IMR-90 (cell line): ENCODE measurements at regions not wholly inside any gene's neighbourhood (a gene's known extent, or its start where the extent isn't known, plus 50 kb on each side); places are given as distances from the start of the nearest gene placed in this dataset.

ENCODE experiments used
- ATAC-seq: fragments of 200-7000 bp; cut with Tn5 transposase; 2 replicates; pipeline ENCODE4 v1.9.1; 2020; ENCODE audit warnings: low read depth, mild to moderate bottlenecking, moderate library complexity
- BruUV-seq: library from RNA; stranded (reverse); fragments of 400-500 nt; replicated peaks from 2 replicates; lab custom pipeline; 2021; lab: Mats Ljungman, UMichigan
- CTCF ChIA-PET: fragments of 300-600 bp; formaldehyde crosslinking; extraction: SDS; loops from one replicate; lab custom pipeline; 2021; ENCODE audit warnings: antibody characterized with exemption; lab: Yijun Ruan, JAX
- POLR2A ChIA-PET: fragments of 300-600 bp; sonication (Branson Sonifier 250); formaldehyde crosslinking; loops from one replicate; lab custom pipeline; 2022; ENCODE audit warnings: antibody characterized with exemption; ENCODE audit not compliant: unreplicated experiment; lab: Charles Lee
- DNase-seq: peaks from one replicate; pipeline ENCODE4 v3.0.0; 2013
- H2AFZ ChIP-seq: replicated peaks from 2 replicates; pipeline ENCODE3; 2013; ENCODE audit warnings: low read length, mild to moderate bottlenecking; ENCODE audit not compliant: poor library complexity
- H2AK5ac ChIP-seq: 2 replicates; pipeline ENCODE4 v1.6.1; 2013; ENCODE audit warnings: low read depth, low read length, inconsistent platforms
- H2AK9ac ChIP-seq: replicated peaks from 2 replicates; pipeline ENCODE3; 2013; ENCODE audit warnings: mild to moderate bottlenecking, low read depth, low read length, moderate library complexity; ENCODE audit not compliant: poor library complexity
- H2BK120ac ChIP-seq: 2 replicates; pipeline ENCODE4 v1.6.1; 2013; ENCODE audit warnings: low read depth, low read length, inconsistent platforms
- H2BK15ac ChIP-seq: 3 replicates; pipeline ENCODE4 v1.6.1; 2013; ENCODE audit warnings: low read depth, low read length, inconsistent platforms
- H2BK20ac ChIP-seq: 2 replicates; pipeline ENCODE4 v1.6.1; 2013; ENCODE audit warnings: low read depth, mild to moderate bottlenecking, inconsistent platforms, low read length, moderate library complexity
- H2BK5ac ChIP-seq: 2 replicates; pipeline ENCODE4 v1.6.1; 2013; ENCODE audit warnings: mild to moderate bottlenecking, low read depth, low read length, inconsistent platforms; ENCODE audit not compliant: poor library complexity, severe bottlenecking
- H3K14ac ChIP-seq: replicated peaks from 2 replicates; pipeline ENCODE4 v1.6.1; 2013; ENCODE audit warnings: low read depth, low read length, inconsistent platforms
- H3K18ac ChIP-seq: 2 replicates; pipeline ENCODE4 v1.6.1; 2013; ENCODE audit warnings: low read depth, low read length, control low read depth
- H3K23ac ChIP-seq: 2 replicates; pipeline ENCODE4 v1.6.1; 2013; ENCODE audit warnings: low read depth, low read length, inconsistent platforms
- H3K27ac ChIP-seq: 2 replicates; pipeline ENCODE4 v1.5.1; 2013; ENCODE audit warnings: mild to moderate bottlenecking, control low read depth, low read length; ENCODE audit not compliant: insufficient read depth
- H3K27me3 ChIP-seq: 2 replicates; pipeline ENCODE4 v1.6.1; 2013; ENCODE audit warnings: low read length; ENCODE audit not compliant: control insufficient read depth, insufficient read depth
- H3K36me3 ChIP-seq: 2 replicates; pipeline ENCODE4 v1.6.1; 2013; ENCODE audit warnings: low read length, mixed read lengths; ENCODE audit not compliant: control insufficient read depth, insufficient read depth
- H3K4ac ChIP-seq: 2 replicates; pipeline ENCODE4 v1.6.1; 2013; ENCODE audit warnings: low read depth, low read length, inconsistent platforms
- H3K4me1 ChIP-seq: 2 replicates; pipeline ENCODE4 v1.6.1; 2013; ENCODE audit warnings: low read length, mixed read lengths; ENCODE audit not compliant: control insufficient read depth, insufficient read depth
- H3K4me2 ChIP-seq: 2 replicates; pipeline ENCODE4 v1.6.1; 2013; ENCODE audit warnings: low read depth, mild to moderate bottlenecking, control low read depth, low read length, moderate library complexity
- H3K4me3 ChIP-seq: 2 replicates; pipeline ENCODE4 v1.5.1; 2013; ENCODE audit warnings: low read depth, mild to moderate bottlenecking, control low read depth, low read length, moderate library complexity; ENCODE audit not compliant: insufficient read depth
- H3K56ac ChIP-seq: 2 replicates; pipeline ENCODE4 v1.6.1; 2013; ENCODE audit warnings: low read length, inconsistent platforms; ENCODE audit not compliant: insufficient read depth; ENCODE audit errors: extremely low read depth
- H3K79me1 ChIP-seq, 2 experiments: 2 replicates each; pipeline ENCODE4 v1.6.1; 2013; ENCODE audit warnings: low read length in 2 of 2, inconsistent platforms in 1 of 2, low read depth in 1 of 2
- H3K9ac ChIP-seq: 2 replicates; pipeline ENCODE4 v1.6.1; 2013; ENCODE audit warnings: low read depth, low read length, control low read depth
- H3K9me1 ChIP-seq: 2 replicates; pipeline ENCODE4 v1.6.1; 2013; ENCODE audit warnings: low read length, inconsistent platforms; ENCODE audit not compliant: insufficient read depth
- H3K9me3 ChIP-seq: 2 replicates; pipeline ENCODE4 v1.6.1; 2013; ENCODE audit warnings: low read length; ENCODE audit not compliant: control insufficient read depth, insufficient read depth
- H4K20me1 ChIP-seq: 2 replicates; pipeline ENCODE4 v1.6.1; 2013; ENCODE audit warnings: low read length, inconsistent platforms; ENCODE audit not compliant: insufficient read depth
- H4K5ac ChIP-seq: 2 replicates; pipeline ENCODE4 v1.6.1; 2013; ENCODE audit warnings: mild to moderate bottlenecking, low read depth, low read length, control low read depth
- H4K8ac ChIP-seq, 2 experiments: 2 replicates each; pipeline ENCODE4 v1.6.1; 2013; ENCODE audit warnings: low read depth in 2 of 2, low read length in 2 of 2, control low read depth in 1 of 2, inconsistent platforms in 1 of 2
- H4K91ac ChIP-seq: 2 replicates; pipeline ENCODE4 v1.6.1; 2013; ENCODE audit warnings: low read depth, low read length, inconsistent platforms; ENCODE audit not compliant: insufficient read depth
- CHD1 ChIP-seq: IDR thresholded peaks from 2 replicates; pipeline ENCODE4 v1.6.1; 2012; ENCODE audit warnings: low read depth, low read length, improper control_type of control experiment
- USF2 ChIP-seq: fragments of 150-350 bp; IDR thresholded peaks from 2 replicates; pipeline ENCODE4 v1.6.1; 2017; ENCODE audit warnings: mild to moderate bottlenecking, antibody characterized with exemption, low read length, low read depth
- WGBS, 2 experiments: methylation state at CpG; one replicate each; pipeline versions ENCODE4 v1.1.5 to v1.1.7; 2013; ENCODE audit warnings: missing lambda C conversion rate in 2 of 2; ENCODE audit not compliant: insufficient read length in 1 of 2; ENCODE audit errors: extremely low coverage in 2 of 2; 5-methylcytosine and 5-hydroxymethylcytosine counted together
- dilution Hi-C: fragments of 300-500 bp; cut with HindIII; formaldehyde crosslinking; loops from one replicate; pipeline ENCODE4 v1.14.3; 2018; ENCODE audit warnings: low sequenced_read_pairs; ENCODE audit not compliant: unreplicated experiment
- in situ Hi-C: fragments of 300-500 bp; cut with MboI; formaldehyde crosslinking; loops from 3 replicates; pipeline ENCODE4 v1.14.3; 2019; ENCODE audit warnings: low sequenced_read_pairs, inconsistent platforms, mixed read lengths
- intact Hi-C: fragments of 100-400 bp; cut with micrococcal nuclease; formaldehyde crosslinking; loops from 2 replicates; pipeline ENCODE4 v1.10.0; 2022

GRCh38 chr21:33968080-33968994 is 52.7 kb upstream of the ATP5PO start:
- no CpG with 5 or more reads among the region's 5 CpGs for WGBS, 2 experiments
- CTCF ChIA-PET: interaction anchor here (1.2 kb wide), 1 partner anchor 9 kb away, joined by 3 read pairs; no protein-coding TSS in a partner anchor
- peaks cover 16% of the 10 kb centered on the region; the same call in 1 of the 2 replicates for H3K4me1 ChIP-seq
- dilution Hi-C loops (no loop called here), in situ Hi-C loops (no loop called here), intact Hi-C loops (no loop called here)
- H3K9me3 ChIP-seq: no peaks in the 10 kb centered on the region
- H3K36me3 ChIP-seq: no peaks in the 10 kb centered on the region
- H4K91ac ChIP-seq: peak overlapping the region; percentile 94
- POLR2A ChIA-PET: no interaction called here
- ATAC-seq (peak; percentile 82), DNase-seq (peak; percentile 64)
- H3K23ac ChIP-seq: peak overlapping the region; percentile 84
- peak overlapping the region; percentile 94 for H2AFZ ChIP-seq
- no peak overlapping the region for H3K4me3 ChIP-seq
- peak overlapping the region; percentile 89 for H3K14ac ChIP-seq
- H4K8ac ChIP-seq: peak overlapping the region; percentile 78 to 96
- peak overlapping the region; percentile 85 for H3K56ac ChIP-seq
- peak overlapping the region; percentile 92; the same call in 1 of the 2 replicates for H3K18ac ChIP-seq
- H2AK5ac ChIP-seq: peak overlapping the region; percentile 30; the same call in 1 of the 2 replicates
- H3K27me3 ChIP-seq: no peaks in the 10 kb centered on the region
- peak overlapping the region; percentile 98 for H2BK120ac ChIP-seq
- H3K9ac ChIP-seq: no peak overlapping the region
- H2AK9ac ChIP-seq: peak overlapping the region; percentile 75
- no peaks in the 10 kb centered on the region for H4K20me1 ChIP-seq
- TF ChIP-seq CHD1 (no peak), USF2 (peak; percentile 95)
- peak overlapping the region; percentile 95 for H2BK5ac ChIP-seq
- peak overlapping the region; percentile 70 for H3K27ac ChIP-seq
- no peaks in the 10 kb centered on the region; a peak in 1 of 4 replicates for H3K79me1 ChIP-seq
- H3K9me1 ChIP-seq: peaks cover 18% of the 10 kb centered on the region
- peak overlapping the region; percentile 95 for H2BK15ac ChIP-seq
- H3K4ac ChIP-seq: peak overlapping the region; percentile 91
- no TSS peak for BruUV-seq
- H3K4me2 ChIP-seq: peak overlapping the region; percentile 84; the same call in 1 of the 2 replicates
- peak overlapping the region; percentile 70 for H4K5ac ChIP-seq
- H2BK20ac ChIP-seq: peak overlapping the region; percentile 95
